ENCODE measurements at regions not wholly inside any gene's neighbourhood (a gene's known extent, or its start where the extent isn't known, plus 50 kb on each side); places are given as distances from the start of the nearest gene placed in this dataset.
"Not testable (repeated sequence)": the region's sequence is repeated elsewhere in the genome, so short reads cannot be mapped to it uniquely, and the experiment has no call there.

GRCh38 chrX:131170148-131170547 is 112.0 kb downstream of the ARHGAP36 start:
- no peaks in the 10 kb centered on the region for H3K79me2 ChIP-seq (ENCODE audit: insufficient read depth, low read length)
- no peak for DNase-seq
- H2BK12ac ChIP-seq (ENCODE audit: insufficient read length, low read depth, low read length) = no peak overlapping the region
- no peaks in the 10 kb centered on the region for H3K36me3 Mint-ChIP-seq (ENCODE audit: insufficient read depth in 1 of 3, low read depth in 3 of 3)
- H3K9me3 ChIP-seq (ENCODE audit: control insufficient read depth, low read depth, low read length) = no peaks in the 10 kb centered on the region
- no peak overlapping the region for H3K56ac ChIP-seq (ENCODE audit: insufficient read length, low read depth, low read length)
- no CpG with 5 or more reads among the region's 1 CpG for WGBS (ENCODE audit: extremely low coverage, insufficient read length, low lambda C conversion rate)
- TF ChIP-seq, protein P1, sequence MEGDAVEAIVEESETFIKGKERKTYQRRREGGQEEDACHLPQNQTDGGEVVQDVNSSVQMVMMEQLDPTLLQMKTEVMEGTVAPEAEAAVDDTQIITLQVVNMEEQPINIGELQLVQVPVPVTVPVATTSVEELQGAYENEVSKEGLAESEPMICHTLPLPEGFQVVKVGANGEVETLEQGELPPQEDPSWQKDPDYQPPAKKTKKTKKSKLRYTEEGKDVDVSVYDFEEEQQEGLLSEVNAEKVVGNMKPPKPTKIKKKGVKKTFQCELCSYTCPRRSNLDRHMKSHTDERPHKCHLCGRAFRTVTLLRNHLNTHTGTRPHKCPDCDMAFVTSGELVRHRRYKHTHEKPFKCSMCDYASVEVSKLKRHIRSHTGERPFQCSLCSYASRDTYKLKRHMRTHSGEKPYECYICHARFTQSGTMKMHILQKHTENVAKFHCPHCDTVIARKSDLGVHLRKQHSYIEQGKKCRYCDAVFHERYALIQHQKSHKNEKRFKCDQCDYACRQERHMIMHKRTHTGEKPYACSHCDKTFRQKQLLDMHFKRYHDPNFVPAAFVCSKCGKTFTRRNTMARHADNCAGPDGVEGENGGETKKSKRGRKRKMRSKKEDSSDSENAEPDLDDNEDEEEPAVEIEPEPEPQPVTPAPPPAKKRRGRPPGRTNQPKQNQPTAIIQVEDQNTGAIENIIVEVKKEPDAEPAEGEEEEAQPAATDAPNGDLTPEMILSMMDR (conservative IDR thresholded peaks at IDR 0.05) = no peak
- H3K27ac ChIP-seq (ENCODE audit: insufficient read length, low read depth, low read length) = no peak overlapping the region
- no peak overlapping the region for H2BK15ac ChIP-seq (ENCODE audit: low read depth, low read length)
- H3K4me1 Mint-ChIP-seq = no peaks in the 10 kb centered on the region
- H4K20me1 ChIP-seq (ENCODE audit: control insufficient read depth, insufficient read depth, insufficient read length) = no peaks in the 10 kb centered on the region
- no peak overlapping the region for H3K4me3 Mint-ChIP-seq
- no peak overlapping the region for H3K18ac ChIP-seq (ENCODE audit: insufficient read length, low read depth, low read length)
- H3K9ac ChIP-seq (ENCODE audit: extremely low read depth, insufficient read length, low read length) = no peak overlapping the region
- H4K91ac ChIP-seq (ENCODE audit: insufficient read length, low read depth, low read length) = no peak overlapping the region
- no peak overlapping the region for H3K4me2 ChIP-seq (ENCODE audit: insufficient read depth, insufficient read length, low read length)
- H3K4me1 ChIP-seq (ENCODE audit: insufficient read depth, low read length) = no peaks in the 10 kb centered on the region
- H2BK120ac ChIP-seq (ENCODE audit: low read depth, low read length, poor library complexity, severe bottlenecking) = no peak overlapping the region
- no peak overlapping the region for H2AFZ ChIP-seq (ENCODE audit: low read length)
- H3K27me3 Mint-ChIP-seq (ENCODE audit: low read depth) = peaks cover 18% of the 10 kb centered on the region
- H3K79me1 ChIP-seq (ENCODE audit: insufficient read depth, low read depth, low read length, poor library complexity, severe bottlenecking) = no peaks in the 10 kb centered on the region
- H4K5ac ChIP-seq (ENCODE audit: insufficient read length, low read depth, low read length) = no peak overlapping the region
- no peak overlapping the region for H3K27ac Mint-ChIP-seq
- no peak overlapping the region for H2BK20ac ChIP-seq (ENCODE audit: low read depth, low read length, poor library complexity, severe bottlenecking)
- H3K27me3 ChIP-seq (ENCODE audit: insufficient read depth, low read length) = no peaks in the 10 kb centered on the region
- H2AK5ac ChIP-seq (ENCODE audit: insufficient read length, low read length) = no peak overlapping the region
- H3T11ph ChIP-seq (ENCODE audit: low read length) = no peak overlapping the region
- H3K4ac ChIP-seq (ENCODE audit: low read depth, low read length) = no peak overlapping the region
- H4K8ac ChIP-seq (replicated peaks; ENCODE audit: insufficient read length, low read depth, low read length) = no peak overlapping the region
- no peaks in the 10 kb centered on the region for H3K9me3 Mint-ChIP-seq
- no peaks in the 10 kb centered on the region for H3K23me2 ChIP-seq (ENCODE audit: insufficient read length, low read depth, low read length, poor library complexity, severe bottlenecking)
- H2BK5ac ChIP-seq (ENCODE audit: insufficient read length, low read length) = no peak overlapping the region
- no peak overlapping the region for H3K14ac ChIP-seq (ENCODE audit: insufficient read depth, low read length)
- H3K23ac ChIP-seq (ENCODE audit: insufficient read length, low read depth, low read length) = no peak overlapping the region

- H3K23ac ChIP-seq (ENCODE audit: insufficient read length, low read depth, low read length); H3K4me3 Mint-ChIP-seq; H3K56ac ChIP-seq (ENCODE audit: insufficient read length, low read depth, low read length); H3K27ac ChIP-seq (ENCODE audit: insufficient read length, low read depth, low read length); H3K27me3 ChIP-seq (ENCODE audit: insufficient read depth, low read length); H4K5ac ChIP-seq (ENCODE audit: insufficient read length, low read depth, low read length); H2BK120ac ChIP-seq (ENCODE audit: low read depth, low read length, poor library complexity, severe bottlenecking); H3K4me1 ChIP-seq (ENCODE audit: insufficient read depth, low read length); H3K4ac ChIP-seq (ENCODE audit: low read depth, low read length); H2BK5ac ChIP-seq (ENCODE audit: insufficient read length, low read length); H3K27ac Mint-ChIP-seq; H3T11ph ChIP-seq (ENCODE audit: low read length); H4K91ac ChIP-seq (ENCODE audit: insufficient read length, low read depth, low read length); H3K79me2 ChIP-seq (ENCODE audit: insufficient read depth, low read length); H3K14ac ChIP-seq (ENCODE audit: insufficient read depth, low read length); H3K23me2 ChIP-seq (ENCODE audit: insufficient read length, low read depth, low read length, poor library complexity, severe bottlenecking); H3K9ac ChIP-seq (ENCODE audit: extremely low read depth, insufficient read length, low read length); H3K18ac ChIP-seq (ENCODE audit: insufficient read length, low read depth, low read length); H2BK20ac ChIP-seq (ENCODE audit: low read depth, low read length, poor library complexity, severe bottlenecking); H4K20me1 ChIP-seq (ENCODE audit: control insufficient read depth, insufficient read depth, insufficient read length); H3K4me2 ChIP-seq (ENCODE audit: insufficient read depth, insufficient read length, low read length); DNase-seq; H2BK15ac ChIP-seq (ENCODE audit: low read depth, low read length); H2AK5ac ChIP-seq (ENCODE audit: insufficient read length, low read length); H2AFZ ChIP-seq (ENCODE audit: low read length); H3K9me3 ChIP-seq (ENCODE audit: control insufficient read depth, low read depth, low read length); H2BK12ac ChIP-seq (ENCODE audit: insufficient read length, low read depth, low read length); H3K9me3 Mint-ChIP-seq; H3K79me1 ChIP-seq (ENCODE audit: insufficient read depth, low read depth, low read length, poor library complexity, severe bottlenecking); H4K8ac ChIP-seq (replicated peaks; ENCODE audit: insufficient read length, low read depth, low read length): not testable (repeated sequence)
- H3K4me1 Mint-ChIP-seq = peaks cover 11% of the 10 kb centered on the region in 2 experiments
- peaks cover 39% of the 10 kb centered on the region for H3K27me3 Mint-ChIP-seq (ENCODE audit: low read depth)
- peaks cover 2 to 11% (median 8%) of the 10 kb centered on the region in 3 experiments; a peak in 4 of 7 replicates for H3K36me3 Mint-ChIP-seq (ENCODE audit: insufficient read depth in 1 of 3, low read depth in 3 of 3)
- WGBS (ENCODE audit: extremely low coverage, insufficient read length, low lambda C conversion rate) = no CpG with 5 or more reads among the region's 4 CpGs
Observed at GRCh38 chrX:131163645-131164044, 105.5 kb downstream of the ARHGAP36 start.

Data from H9 (cell line).